Endometrium (tissue), 2 donors: ENCODE measurements at regions not wholly inside any gene's neighbourhood (a gene's known extent, or its start where the extent isn't known, plus 50 kb on each side); places are given as distances from the start of the nearest gene placed in this dataset.
"Not testable (repeated sequence)": the region's sequence is repeated elsewhere in the genome, so short reads cannot be mapped to it uniquely, and the experiment has no call there.

Source experiments
- FAIRE-seq: peaks from 2 replicates; lab custom pipeline; 2012; peaks lifted over from hg19 to GRCh38; lab: Jason Lieb, UNC
- donor health status: control.
- donor health status: control.

- no peak for FAIRE-seq
Observed at GRCh38 chr15:35208353-35208752, 123.3 kb upstream of the NANOGP8 start.

- no peak for FAIRE-seq
Observed at GRCh38 chr15:35206060-35206675, 121.1 kb upstream of the NANOGP8 start.

GRCh38 chr15:35198197-35198596 lies 113.1 kb upstream of the NANOGP8 start:
- FAIRE-seq, result no peak

GRCh38 chr15:35197754-35198153 lies 112.7 kb upstream of the NANOGP8 start:
- no peak for FAIRE-seq

DNA sequence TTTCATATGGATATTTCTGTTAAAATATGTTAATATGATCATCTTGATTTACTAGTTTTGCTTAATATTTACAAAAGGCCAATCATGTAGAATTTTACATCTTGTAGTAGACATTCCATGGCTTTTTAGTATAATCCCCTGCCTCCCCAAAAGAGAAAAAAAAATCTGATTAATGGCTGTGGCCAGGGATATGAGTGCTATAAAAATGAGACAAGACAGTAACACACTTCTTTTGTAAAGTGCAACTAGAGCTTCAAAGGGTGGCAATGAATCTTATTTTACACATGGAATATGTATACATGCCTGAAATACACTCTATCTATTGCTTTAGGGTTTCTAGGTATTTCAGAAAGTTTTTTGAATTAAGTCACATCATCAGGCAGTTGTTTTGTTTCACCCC lies 112.2 kb upstream of the NANOGP8 start:
- no peak for FAIRE-seq

- FAIRE-seq, result no peak
Observed at GRCh38 chr15:35196273-35196672, 111.2 kb upstream of the NANOGP8 start.

DNA sequence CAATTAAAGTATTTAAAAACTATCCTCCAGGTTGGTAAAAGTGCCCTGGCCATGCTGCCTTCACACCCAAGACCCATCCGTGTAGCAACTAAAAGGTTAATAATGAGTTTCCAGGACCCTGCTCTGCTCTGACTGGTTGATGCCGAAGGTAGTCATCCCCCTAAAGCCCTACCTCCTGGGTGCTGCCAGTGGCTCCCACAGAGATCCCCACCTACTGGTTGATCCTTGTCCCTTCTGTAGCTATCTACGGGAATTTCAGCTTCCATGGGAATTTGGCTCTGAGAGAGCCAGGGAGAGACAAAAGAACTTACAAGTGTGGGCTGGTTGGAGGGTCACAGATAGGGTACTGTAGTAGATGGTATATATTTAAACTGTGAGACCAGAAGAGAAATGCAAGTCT lies 110.6 kb upstream of the NANOGP8 start:
- FAIRE-seq, result no peak

DNA sequence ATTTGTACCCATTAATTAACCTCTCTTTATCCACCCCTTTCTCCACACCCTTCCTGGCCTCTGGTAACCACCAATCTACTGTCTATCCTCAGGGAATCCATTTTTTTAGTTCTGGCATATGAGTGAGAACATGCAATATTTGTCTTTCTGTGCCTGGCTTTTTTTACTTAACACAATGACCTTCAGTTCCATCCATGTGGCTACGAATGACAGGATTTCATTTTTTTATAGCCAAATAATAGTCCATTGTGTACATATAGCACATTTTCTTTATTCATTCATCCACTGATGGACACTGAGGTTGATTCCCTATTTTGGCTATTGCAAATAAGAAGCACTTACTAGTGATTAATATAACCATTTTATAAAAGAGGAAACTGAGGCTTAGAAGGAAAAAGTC lies 109.9 kb upstream of the NANOGP8 start:
- no peak for FAIRE-seq

DNA sequence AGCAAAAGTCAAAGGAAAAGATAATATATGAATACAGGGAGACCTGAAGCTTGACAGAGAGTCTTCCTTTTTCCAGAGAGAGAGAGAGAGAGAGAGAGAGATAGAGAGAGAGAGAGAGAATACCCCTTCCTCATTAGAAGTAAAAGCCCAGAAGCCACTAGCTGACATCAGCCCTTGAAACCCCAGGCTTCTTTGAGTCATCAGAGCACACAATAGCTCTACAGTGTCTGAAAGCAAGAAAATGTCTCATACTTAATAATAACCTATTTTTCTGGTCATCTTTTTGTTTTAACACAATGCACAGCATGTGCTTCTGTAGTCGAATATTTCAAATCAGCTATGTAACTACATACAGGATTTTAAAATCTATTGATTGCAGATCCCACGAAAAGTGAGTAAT lies 109.2 kb upstream of the NANOGP8 start:
- FAIRE-seq, result no peak

DNA sequence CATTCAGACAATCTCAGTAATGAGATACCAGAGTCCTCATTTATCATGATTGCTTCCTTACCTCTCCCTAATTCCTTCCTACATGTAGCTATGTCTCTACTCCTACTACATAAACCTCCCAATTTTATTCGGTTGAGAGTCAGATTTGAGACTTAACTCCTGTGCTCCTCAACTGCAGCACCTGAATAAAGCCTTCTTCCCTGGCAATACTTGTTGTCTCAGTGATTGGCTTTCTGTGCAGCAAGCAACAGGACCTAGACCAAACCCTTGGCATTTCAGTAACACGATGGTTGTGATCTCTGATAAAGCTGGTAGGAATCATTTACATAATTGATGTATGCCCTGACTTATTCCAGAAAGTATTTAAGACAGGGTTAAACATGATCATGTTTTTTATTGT lies 106.7 kb upstream of the NANOGP8 start:
- no peak for FAIRE-seq

DNA sequence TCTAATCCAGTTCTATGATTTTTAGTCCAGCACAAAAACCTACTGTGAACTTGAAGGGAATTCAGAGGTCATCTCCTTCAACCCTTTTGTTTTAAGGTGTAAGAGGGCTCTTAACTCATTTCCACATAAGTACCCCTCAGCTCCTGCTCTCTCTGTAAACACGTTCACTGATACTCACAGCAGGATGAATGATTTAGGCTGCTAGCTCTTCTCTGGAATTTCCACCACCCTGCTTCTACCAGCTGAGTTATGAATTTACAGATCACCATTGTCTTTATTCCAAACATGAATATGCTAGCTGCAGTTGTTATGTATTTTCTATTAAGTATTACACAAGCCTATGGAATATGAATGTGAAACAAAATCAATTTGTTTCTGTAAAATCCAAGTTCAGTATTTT lies 101.3 kb upstream of the NANOGP8 start:
- no peak for FAIRE-seq

DNA sequence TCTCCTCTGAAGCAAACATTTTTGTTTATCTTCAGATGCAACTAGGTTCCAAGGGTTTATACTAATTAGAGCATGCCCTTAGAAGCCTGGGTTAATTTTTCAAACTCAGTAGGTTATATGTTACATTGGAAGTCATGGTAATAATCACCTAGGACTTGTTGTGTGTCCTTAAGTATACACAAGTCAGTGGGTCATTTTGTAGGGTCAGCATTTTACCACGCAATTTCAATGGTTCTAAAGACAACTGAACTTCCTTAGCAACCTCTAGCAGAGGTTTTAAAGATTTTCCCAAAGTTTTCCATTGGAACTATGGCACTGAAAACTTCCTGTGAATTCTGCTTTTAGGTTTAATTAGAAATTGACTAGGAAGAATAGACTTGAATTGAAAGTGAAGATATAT lies 99.6 kb upstream of the NANOGP8 start:
- FAIRE-seq, result no peak

DNA sequence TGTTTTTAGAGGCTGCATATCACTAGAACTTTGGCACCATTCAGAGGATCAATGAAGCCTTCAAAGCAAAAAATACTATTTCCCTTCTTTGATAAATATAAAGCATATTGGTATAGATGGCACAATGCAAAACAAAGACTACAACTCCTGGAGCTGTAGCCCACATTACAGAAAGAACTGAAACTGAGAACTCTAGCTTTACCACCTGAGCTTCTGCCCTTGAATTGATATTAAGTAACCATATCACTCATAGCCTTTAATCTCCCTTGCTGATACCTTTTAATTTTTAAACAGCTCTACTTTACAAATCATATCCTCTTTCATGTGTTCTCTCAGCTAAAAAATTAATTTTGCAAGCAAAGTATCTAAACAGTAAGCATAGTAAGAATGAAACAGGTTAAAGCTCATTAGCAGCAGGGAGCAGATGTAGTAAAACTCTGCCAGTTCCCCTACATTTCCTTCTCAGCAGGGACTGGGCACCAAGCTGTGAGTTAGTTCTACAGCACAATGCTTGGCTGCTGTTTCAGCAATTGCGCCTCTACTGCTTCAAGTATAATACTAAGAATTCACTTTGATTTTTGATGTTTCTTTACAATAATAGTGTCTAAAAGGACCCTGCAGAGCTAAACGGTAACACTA lies 97.9 kb upstream of the NANOGP8 start:
- no peak for FAIRE-seq

DNA sequence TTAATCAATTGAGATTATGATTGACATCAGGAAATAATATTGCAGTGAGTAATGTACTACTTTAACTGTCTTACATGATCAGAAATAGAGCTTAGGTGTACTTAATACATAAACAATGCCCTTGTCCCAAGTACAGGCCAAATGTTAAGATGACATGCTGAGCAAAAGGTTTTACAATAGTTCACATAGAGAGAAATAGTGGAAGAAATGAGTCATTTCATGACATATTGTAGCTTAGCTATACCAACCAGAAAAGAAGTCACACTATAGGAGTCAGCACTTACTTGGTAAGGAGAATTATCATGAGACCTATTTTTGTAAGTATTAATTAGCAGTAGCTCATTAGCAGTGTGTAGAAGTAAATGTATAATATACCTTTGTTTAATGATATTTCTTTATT lies 96.4 kb upstream of the NANOGP8 start:
- no peak for FAIRE-seq

- FAIRE-seq, result no peak
Observed at GRCh38 chr15:35179739-35180138, 94.6 kb upstream of the NANOGP8 start.

- FAIRE-seq, result not testable (repeated sequence)
Observed at GRCh38 chr15:35178186-35178585, 93.1 kb upstream of the NANOGP8 start.

- no peak for FAIRE-seq
Observed at GRCh38 chr15:35174948-35175347, 89.9 kb upstream of the NANOGP8 start.

- no peak for FAIRE-seq
Observed at GRCh38 chr15:35173444-35174118, 88.5 kb upstream of the NANOGP8 start.

- FAIRE-seq, result no peak
Observed at GRCh38 chr15:35170207-35170606, 85.1 kb upstream of the NANOGP8 start.

- no peak for FAIRE-seq
Observed at GRCh38 chr15:35168464-35168863, 83.4 kb upstream of the NANOGP8 start.

- FAIRE-seq, result no peak
Observed at GRCh38 chr15:35167675-35168074, 82.6 kb upstream of the NANOGP8 start.

GRCh38 chr15:35166730-35167359 lies 81.8 kb upstream of the NANOGP8 start:
- no peak for FAIRE-seq

- no peak for FAIRE-seq
Observed at GRCh38 chr15:35161694-35162093, 76.6 kb upstream of the NANOGP8 start.
